ENCODE measurements at regions not wholly inside any gene's neighbourhood (a gene's known extent, or its start where the extent isn't known, plus 50 kb on each side); places are given as distances from the start of the nearest gene placed in this dataset.

DNA sequence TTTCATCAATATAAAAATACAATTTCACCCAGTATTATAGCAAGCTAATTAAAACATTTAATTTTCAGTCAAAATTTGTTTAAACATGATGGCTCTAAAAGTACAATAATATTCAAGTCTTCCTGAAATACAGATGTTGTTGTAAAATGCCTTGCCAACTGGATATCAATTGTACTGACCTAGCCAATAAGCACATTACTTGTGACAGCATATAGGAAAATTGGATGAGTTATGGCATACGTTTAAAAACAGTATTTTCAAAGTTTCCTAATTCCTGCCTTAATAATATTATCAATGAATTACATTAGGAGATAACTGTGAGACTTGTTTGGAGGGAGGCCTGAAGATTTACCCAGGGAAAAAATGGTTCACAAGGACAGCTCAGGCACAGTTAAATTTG lies 336.9 kb upstream of the CDH20 start:
- ATAC-seq (no peak), DNase-seq (no peak)
- Histone ChIP-seq H3K36me3 (no peaks in the 10 kb centered on the region), H3K4me1 (no peaks in the 10 kb centered on the region), H3K9me3 (no peaks in the 10 kb centered on the region), H3K27ac (no peak overlapping the region), H3K4me3 (no peak overlapping the region), H3K27me3 (no peaks in the 10 kb centered on the region)
- TF ChIP-seq, protein P1, sequence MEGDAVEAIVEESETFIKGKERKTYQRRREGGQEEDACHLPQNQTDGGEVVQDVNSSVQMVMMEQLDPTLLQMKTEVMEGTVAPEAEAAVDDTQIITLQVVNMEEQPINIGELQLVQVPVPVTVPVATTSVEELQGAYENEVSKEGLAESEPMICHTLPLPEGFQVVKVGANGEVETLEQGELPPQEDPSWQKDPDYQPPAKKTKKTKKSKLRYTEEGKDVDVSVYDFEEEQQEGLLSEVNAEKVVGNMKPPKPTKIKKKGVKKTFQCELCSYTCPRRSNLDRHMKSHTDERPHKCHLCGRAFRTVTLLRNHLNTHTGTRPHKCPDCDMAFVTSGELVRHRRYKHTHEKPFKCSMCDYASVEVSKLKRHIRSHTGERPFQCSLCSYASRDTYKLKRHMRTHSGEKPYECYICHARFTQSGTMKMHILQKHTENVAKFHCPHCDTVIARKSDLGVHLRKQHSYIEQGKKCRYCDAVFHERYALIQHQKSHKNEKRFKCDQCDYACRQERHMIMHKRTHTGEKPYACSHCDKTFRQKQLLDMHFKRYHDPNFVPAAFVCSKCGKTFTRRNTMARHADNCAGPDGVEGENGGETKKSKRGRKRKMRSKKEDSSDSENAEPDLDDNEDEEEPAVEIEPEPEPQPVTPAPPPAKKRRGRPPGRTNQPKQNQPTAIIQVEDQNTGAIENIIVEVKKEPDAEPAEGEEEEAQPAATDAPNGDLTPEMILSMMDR (IDR thresholded peaks at IDR 0.05), result no peak
- no peak for TF ChIP-seq POLR2A (IDR thresholded peaks at IDR 0.05)
- WGBS (ENCODE audit: insufficient coverage, low coverage, low lambda C conversion rate, missing lambda C conversion rate), result 22% methylated on average over 1 of the region's 1 CpG
- intact Hi-C loops (cut with DNase I), result no loop called here

DNA sequence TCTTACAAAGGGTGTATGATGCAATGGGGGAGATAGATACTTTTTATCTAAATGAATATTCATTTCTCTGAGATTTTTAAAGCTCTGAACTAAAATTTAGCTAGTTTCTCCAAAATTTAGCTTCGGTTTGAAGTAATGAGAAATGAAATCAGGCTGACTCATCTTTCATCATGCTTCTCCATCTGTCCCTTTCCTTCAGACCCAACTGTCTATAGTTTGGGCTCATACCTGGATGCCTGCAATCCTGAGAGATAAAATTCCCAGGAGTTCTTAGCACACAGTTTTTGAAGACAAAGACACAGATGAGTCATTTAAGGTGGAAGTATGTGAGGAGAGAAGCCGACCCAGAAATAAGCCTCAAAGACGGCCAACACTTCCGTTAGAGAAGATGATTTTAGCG lies 336.4 kb upstream of the CDH20 start:
- intact Hi-C loops (cut with DNase I), result no loop called here
- Histone ChIP-seq H3K27me3 (no peaks in the 10 kb centered on the region), H3K4me1 (no peaks in the 10 kb centered on the region), H3K9me3 (no peaks in the 10 kb centered on the region), H3K36me3 (no peaks in the 10 kb centered on the region), H3K4me3 (no peak overlapping the region), H3K27ac (no peak overlapping the region)
- TF ChIP-seq, protein P1 (IDR thresholded peaks at IDR 0.05), result no peak
- no peak for TF ChIP-seq POLR2A (IDR thresholded peaks at IDR 0.05)
- ATAC-seq (no peak), DNase-seq (no peak)
- WGBS (ENCODE audit: insufficient coverage, low coverage, low lambda C conversion rate, missing lambda C conversion rate), result 57% methylated on average over 5 of the region's 5 CpGs

DNA sequence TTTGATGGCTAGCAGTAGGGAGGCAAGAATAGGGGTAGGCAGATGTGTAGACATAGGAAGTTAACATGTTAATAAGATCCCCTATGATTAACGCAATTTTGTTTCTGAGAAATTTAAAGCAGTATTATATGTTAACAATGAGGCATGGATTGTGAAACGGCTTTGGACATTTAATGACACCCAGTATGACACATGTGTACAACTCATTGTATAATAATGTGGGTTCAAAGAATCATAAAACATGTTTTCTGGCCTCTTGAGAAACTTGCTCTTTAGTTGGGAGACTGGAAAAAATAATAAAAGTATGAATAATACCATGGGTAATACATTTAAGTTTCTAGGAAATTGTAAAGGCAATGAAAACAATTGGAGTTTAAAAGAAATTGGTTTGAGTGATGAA lies 332.1 kb upstream of the CDH20 start:
- Histone ChIP-seq H3K27me3 (no peaks in the 10 kb centered on the region), H3K4me3 (no peak overlapping the region), H3K9me3 (no peaks in the 10 kb centered on the region), H3K4me1 (no peaks in the 10 kb centered on the region), H3K36me3 (no peaks in the 10 kb centered on the region), H3K27ac (no peak overlapping the region)
- ATAC-seq (no peak), DNase-seq (no peak)
- intact Hi-C loops (cut with DNase I), result no loop called here
- no peak for TF ChIP-seq POLR2A (IDR thresholded peaks at IDR 0.05)
- TF ChIP-seq, protein P1 (IDR thresholded peaks at IDR 0.05), result no peak
- WGBS (ENCODE audit: insufficient coverage, low coverage, low lambda C conversion rate, missing lambda C conversion rate), result 54% methylated on average over 2 of the region's 2 CpGs

DNA sequence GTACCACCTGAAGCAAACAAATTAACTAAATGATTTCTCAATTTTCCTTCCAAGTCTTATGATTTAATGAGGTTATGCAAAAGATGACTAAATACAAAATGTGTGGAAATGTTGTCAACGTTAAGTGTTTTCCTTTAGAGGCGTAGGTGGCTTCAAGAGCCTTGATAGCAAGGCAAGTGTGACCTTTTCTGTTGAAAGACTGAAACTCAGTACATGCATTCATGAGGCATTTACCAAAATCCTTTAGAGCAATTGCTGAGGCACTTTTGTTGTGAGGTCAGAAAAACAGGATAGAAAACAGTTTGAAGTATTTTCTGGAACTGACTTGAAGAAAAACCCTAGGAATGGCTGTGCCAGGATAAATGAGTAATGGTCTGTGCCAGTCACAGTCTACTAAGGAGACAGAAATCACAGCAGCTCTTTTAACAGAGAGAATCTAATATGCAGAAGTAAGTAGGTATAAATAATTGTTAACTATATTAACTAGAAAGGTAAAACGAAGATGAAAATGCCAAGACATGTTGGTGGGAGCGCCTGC lies 326.5 kb upstream of the CDH20 start:
- no peak overlapping the region for H3K27ac ChIP-seq
- intact Hi-C loops (cut with DNase I), result no loop called here

More for the DNA sequence above, 326.5 kb upstream of the CDH20 start:
- no peaks in the 10 kb centered on the region for H3K9me3 ChIP-seq
- no peak for ATAC-seq
- TF ChIP-seq, protein P1 (IDR thresholded peaks at IDR 0.05), result no peak
- TF ChIP-seq POLR2A (IDR thresholded peaks at IDR 0.05), result no peak
- 38% methylated on average over 4 of the region's 4 CpGs for WGBS (ENCODE audit: insufficient coverage, low coverage, low lambda C conversion rate, missing lambda C conversion rate)
- no peak overlapping the region for H3K4me3 ChIP-seq
- no peak for DNase-seq
- H3K27me3 ChIP-seq, result no peaks in the 10 kb centered on the region
- no peaks in the 10 kb centered on the region for H3K4me1 ChIP-seq
- no peaks in the 10 kb centered on the region for H3K36me3 ChIP-seq
